GM12801 (cell line): ENCODE measurements at regions not wholly inside any gene's neighbourhood (a gene's known extent, or its start where the extent isn't known, plus 50 kb on each side); places are given as distances from the start of the nearest gene placed in this dataset.

ENCODE experiments used
- TF ChIP-seq, protein P1 (sequence below): IDR thresholded peaks from one replicate; pipeline ENCODE4 v1.5.1; 2011; ENCODE audit warnings: control low read depth; ENCODE audit not compliant: insufficient read length; ENCODE audit errors: extremely low read depth

- TF ChIP-seq, protein P1, sequence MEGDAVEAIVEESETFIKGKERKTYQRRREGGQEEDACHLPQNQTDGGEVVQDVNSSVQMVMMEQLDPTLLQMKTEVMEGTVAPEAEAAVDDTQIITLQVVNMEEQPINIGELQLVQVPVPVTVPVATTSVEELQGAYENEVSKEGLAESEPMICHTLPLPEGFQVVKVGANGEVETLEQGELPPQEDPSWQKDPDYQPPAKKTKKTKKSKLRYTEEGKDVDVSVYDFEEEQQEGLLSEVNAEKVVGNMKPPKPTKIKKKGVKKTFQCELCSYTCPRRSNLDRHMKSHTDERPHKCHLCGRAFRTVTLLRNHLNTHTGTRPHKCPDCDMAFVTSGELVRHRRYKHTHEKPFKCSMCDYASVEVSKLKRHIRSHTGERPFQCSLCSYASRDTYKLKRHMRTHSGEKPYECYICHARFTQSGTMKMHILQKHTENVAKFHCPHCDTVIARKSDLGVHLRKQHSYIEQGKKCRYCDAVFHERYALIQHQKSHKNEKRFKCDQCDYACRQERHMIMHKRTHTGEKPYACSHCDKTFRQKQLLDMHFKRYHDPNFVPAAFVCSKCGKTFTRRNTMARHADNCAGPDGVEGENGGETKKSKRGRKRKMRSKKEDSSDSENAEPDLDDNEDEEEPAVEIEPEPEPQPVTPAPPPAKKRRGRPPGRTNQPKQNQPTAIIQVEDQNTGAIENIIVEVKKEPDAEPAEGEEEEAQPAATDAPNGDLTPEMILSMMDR: no peak
Measured at GRCh38 chr1:5298376-5298775, 644.0 kb downstream of the AJAP1 start.

- TF ChIP-seq, protein P1: no peak
Measured at GRCh38 chr1:5297886-5298239, 643.5 kb downstream of the AJAP1 start.

GRCh38 chr1:5297180-5297885, 642.9 kb downstream of the AJAP1 start:
- TF ChIP-seq, protein P1: no peak

DNA sequence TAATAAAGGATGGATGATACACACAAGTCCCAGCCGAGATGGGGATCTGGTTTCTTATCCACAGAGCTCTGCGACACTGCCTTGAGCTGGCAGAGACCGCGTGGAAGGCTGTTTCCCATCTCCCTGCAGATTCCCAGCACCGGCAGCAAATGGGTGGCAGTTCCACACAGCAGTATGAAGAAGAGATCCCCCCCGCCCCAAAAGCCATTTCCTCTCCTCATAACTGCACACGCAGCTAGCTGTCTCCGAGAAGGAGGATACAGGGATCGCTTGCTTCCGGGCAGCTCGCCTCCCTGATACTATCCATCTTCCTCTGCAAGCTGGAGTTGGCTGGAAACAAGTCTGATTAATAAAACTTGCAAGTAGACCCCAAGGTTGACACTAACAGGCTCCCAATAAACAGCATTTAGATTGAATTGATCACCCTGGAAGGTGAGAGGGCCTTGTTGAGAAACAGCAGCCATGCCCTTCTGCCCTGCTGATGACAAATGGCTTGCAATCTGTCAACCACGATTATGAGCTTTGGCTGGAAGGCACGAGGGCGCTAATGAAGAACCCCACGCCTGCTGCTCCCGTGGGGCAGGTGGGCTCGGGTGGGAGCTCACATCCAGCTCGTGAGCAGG, 642.3 kb downstream of the AJAP1 start:
- TF ChIP-seq, protein P1: no peak

DNA sequence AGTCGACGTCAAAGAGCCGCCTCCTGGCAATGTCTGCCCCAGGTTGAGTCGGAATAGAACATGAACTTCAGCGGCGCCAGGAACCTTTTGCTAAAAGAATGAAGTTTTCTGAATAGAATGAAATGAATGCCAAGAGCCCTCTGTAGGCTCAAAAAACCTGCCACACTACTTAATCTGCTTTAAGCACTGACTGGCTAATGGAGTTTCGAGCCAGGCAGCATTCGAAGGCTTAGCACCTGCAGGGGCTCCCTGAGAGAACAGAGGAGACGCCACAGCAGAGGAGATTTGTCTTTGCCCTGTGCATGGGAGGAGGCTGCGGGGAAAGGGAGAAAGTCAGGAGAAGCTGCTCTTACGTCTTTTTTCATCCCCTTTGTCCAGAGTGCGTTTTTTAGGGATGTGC, 641.7 kb downstream of the AJAP1 start:
- TF ChIP-seq, protein P1: no peak

DNA sequence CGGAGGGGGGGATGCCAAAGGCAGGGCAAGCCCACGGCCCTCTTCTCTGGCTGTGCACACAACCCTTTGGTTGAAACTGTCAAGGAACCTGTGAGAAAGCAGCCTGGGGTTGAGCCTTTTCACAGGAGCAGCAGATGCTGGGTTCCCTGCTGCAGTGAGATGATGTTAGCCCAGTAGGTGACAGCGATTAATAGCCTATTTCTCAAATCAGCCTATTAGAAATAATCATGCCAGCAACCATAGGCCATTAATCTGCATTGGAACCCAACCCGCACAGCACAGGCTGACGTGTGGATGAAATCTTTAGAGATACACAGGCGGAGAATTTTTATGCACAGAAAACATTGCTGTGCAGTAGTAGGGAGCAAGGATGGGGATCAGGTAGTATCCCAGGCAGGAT, 637.5 kb downstream of the AJAP1 start:
- TF ChIP-seq, protein P1: no peak

- TF ChIP-seq, protein P1: no peak
Measured at GRCh38 chr1:5287178-5288150, 633.1 kb downstream of the AJAP1 start.
